HEK293T (cell line): ENCODE measurements at regions not wholly inside any gene's neighbourhood (a gene's known extent, or its start where the extent isn't known, plus 50 kb on each side); places are given as distances from the start of the nearest gene placed in this dataset.
"Not testable (repeated sequence)": the region's sequence is repeated elsewhere in the genome, so short reads cannot be mapped to it uniquely, and the experiment has no call there.

Source experiments
- CTCF ChIA-PET: fragments of 350-600 bp; formaldehyde crosslinking; extraction: SDS; loops from one replicate; lab custom pipeline; 2021; ENCODE audit warnings: antibody characterized with exemption, inconsistent platforms; lab: Yijun Ruan, JAX
- POLR2A ChIA-PET: fragments of 350-600 bp; formaldehyde crosslinking; extraction: SDS; loops from one replicate; lab custom pipeline; 2020; ENCODE audit warnings: antibody characterized with exemption, inconsistent platforms; lab: Yijun Ruan, JAX
- DNase-seq: peaks from one replicate; pipeline ENCODE4 v3.0.0; 2012; ENCODE audit warnings: mixed read lengths; ENCODE audit errors: extremely low spot score
- ARNT ChIP-seq: fragments of 450-650 bp; IDR thresholded peaks from 2 replicates; pipeline ENCODE4 v1.6.1; 2017; ENCODE audit warnings: mild to moderate bottlenecking
- CTBP1 ChIP-seq: fragments of 450-650 bp; IDR thresholded peaks from 2 replicates; pipeline ENCODE4 v1.6.1; 2016; ENCODE audit warnings: borderline replicate concordance
- ELF4 ChIP-seq: fragments of 450-650 bp; IDR thresholded peaks from 2 replicates; pipeline ENCODE4 v1.6.1; 2017; ENCODE audit warnings: antibody characterized with exemption
- FOXA1 ChIP-seq: fragments of 450-650 bp; IDR thresholded peaks from 2 replicates; pipeline ENCODE4 v1.6.1; 2016; ENCODE audit warnings: mild to moderate bottlenecking
- FOXK2 ChIP-seq: fragments of 450-650 bp; IDR thresholded peaks from 2 replicates; pipeline ENCODE4 v1.6.1; 2016; ENCODE audit warnings: mild to moderate bottlenecking
- FOXM1 ChIP-seq: fragments of 450-650 bp; IDR thresholded peaks from 2 replicates; pipeline ENCODE4 v1.6.1; 2017; ENCODE audit warnings: mild to moderate bottlenecking, borderline replicate concordance
- HDGF ChIP-seq: fragments of 450-650 bp; IDR thresholded peaks from 2 replicates; pipeline ENCODE4 v1.6.1; 2017; ENCODE audit warnings: antibody characterized with exemption, borderline replicate concordance
- L3MBTL2 ChIP-seq: fragments of 450-650 bp; conservative IDR thresholded peaks from 2 replicates; pipeline ENCODE4 v1.6.1; 2016; ENCODE audit warnings: mild to moderate bottlenecking
- LEF1 ChIP-seq: fragments of 450-650 bp; IDR thresholded peaks from 2 replicates; pipeline ENCODE4 v1.6.1; 2017; ENCODE audit warnings: mild to moderate bottlenecking, borderline replicate concordance
- NFRKB ChIP-seq: fragments of 450-650 bp; IDR thresholded peaks from 2 replicates; pipeline ENCODE4 v1.6.1; 2016; ENCODE audit warnings: mild to moderate bottlenecking, moderate library complexity
- SP1 ChIP-seq: fragments of 450-650 bp; IDR thresholded peaks from 2 replicates; pipeline ENCODE4 v1.6.1; 2017
- TARDBP ChIP-seq: fragments of 450-650 bp; IDR thresholded peaks from 2 replicates; pipeline ENCODE4 v1.6.1; 2016
- TF ChIP-seq, protein P1 (sequence below): fragments of 450-650 bp; IDR thresholded peaks from 2 replicates; pipeline ENCODE4 v1.6.1; 2016

DNA sequence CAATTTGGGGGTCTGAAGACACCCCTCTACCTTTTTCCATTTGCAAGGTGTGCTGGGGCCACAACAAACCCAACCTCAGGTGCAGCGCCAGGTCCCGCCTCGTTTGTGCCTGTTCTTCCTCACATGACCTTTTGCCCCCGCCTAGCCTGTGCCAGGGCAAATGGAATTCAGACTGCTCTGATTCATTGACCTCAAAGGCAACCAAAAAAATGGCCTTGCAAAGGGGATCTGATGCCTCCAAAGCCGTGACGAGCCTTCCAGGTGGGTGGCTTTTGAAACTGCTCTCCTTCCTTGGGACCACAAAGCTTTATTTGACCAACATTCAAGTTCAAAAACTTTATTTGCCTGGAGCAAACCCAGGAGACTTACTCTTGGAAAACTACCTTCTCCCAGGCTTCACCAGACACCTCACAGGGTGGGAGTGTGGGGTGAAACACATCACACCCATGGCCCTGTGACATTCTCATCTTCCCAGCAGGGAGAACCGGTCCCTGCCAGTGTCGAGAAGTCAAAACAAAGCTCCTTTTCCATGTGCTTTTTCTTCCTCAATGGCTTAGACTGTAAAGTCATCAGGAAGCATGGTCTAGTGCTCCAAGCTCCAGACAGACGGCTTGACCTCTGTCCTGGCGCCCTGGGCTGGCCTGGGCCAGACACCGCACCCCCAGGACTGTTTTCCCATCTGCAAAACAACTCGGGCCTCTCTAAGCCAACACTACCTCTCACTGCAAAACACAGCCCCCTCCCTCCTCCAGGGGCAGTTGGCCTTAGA is 103.9 kb upstream of the HES1 start:
- CTCF ChIA-PET: no interaction called here
- TF ChIP-seq NFRKB: no peak
- no peak for DNase-seq
- POLR2A ChIA-PET: no interaction called here

DNA sequence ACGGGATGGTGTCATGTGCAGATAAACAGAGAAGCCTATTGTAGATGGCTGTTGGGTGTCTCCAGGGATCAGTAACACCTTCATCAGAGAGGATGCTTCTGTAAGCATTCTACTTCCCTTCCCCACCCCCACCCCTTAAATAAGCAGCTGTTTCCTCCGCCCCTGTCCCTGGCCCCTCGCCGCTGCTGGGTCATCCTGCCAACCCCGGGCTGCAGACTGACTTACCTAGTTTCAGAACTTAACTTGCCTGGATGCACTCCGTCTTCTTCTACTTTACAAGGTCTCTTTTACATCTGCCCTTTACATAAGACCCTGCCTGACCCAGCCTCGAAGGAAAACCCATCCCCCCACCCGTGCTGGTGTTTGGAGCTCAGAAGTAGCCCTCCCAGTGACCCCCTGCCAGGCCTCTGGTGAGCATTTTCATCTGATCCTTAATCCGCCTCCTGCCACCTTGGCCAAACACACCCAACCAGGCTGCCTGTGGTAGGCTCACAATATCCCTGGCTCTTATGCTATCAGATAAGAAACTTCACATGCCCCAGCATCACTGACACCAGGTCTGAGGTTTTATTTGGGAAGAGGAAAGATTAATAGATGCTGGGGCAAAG is 103.0 kb upstream of the HES1 start:
- no peak for TF ChIP-seq LEF1
- TF ChIP-seq, protein P1, sequence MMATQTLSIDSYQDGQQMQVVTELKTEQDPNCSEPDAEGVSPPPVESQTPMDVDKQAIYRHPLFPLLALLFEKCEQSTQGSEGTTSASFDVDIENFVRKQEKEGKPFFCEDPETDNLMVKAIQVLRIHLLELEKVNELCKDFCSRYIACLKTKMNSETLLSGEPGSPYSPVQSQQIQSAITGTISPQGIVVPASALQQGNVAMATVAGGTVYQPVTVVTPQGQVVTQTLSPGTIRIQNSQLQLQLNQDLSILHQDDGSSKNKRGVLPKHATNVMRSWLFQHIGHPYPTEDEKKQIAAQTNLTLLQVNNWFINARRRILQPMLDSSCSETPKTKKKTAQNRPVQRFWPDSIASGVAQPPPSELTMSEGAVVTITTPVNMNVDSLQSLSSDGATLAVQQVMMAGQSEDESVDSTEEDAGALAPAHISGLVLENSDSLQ: no peak
- TF ChIP-seq SP1: no peak
- TF ChIP-seq L3MBTL2: no peak
- no peak for TF ChIP-seq FOXA1
- DNase-seq: no peak
- ChIA-PET POLR2A (no interaction called here), CTCF (no interaction called here)

DNA sequence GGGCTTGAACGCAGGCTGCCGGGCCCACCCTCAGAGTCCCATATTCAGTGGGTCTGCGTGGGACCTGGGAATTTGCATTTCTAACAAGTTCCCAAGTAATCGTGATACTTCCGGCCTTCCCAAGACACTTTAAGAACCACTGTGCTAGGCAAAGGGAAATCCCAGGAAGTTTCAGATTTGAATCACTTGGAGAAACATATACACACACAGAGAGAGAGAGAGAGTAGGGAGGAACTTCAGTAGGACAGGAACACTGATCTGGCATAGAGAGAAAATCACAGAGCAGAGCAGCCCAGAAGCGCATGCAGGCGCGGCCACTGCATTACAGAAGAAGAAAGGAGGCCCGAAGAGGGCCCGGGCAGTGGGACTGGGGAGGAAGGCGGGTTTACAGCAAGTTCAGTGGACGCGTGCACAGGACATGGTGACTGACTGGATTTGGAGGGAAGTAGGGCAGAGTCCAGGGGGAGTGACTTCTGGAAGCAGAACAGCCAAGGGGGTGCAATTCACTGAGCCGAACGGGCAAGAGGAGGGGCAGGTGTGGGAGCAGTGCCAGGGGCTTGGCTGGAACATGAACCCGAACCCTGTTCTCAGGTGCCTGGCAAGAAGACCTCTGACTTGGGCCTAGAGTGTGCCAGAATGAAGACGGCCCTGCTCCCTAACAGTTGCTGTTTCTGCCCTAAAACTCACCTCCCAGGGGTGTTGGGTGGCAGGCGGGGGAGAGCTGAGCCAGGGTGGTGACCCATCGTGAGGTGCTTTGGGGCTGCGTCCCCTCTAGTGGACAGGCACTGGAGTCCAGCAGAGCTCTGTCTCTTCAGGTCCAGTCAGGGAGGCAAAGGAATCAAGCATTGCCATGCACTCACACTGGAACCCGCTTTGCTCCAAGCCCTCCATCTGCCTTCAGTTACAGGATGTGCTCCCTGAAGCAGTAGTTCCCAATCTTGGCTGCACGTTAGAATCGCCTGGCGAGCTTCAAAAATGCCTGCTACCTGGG is 101.3 kb upstream of the HES1 start:
- TF ChIP-seq, protein P1: no peak
- TF ChIP-seq LEF1 (no peak), FOXK2 (no peak), ARNT (no peak), NFRKB (no peak)
- CTCF ChIA-PET: interaction anchor here (1.3 kb wide), 1 partner anchor 10 kb away, joined by 7 read pairs; no protein-coding TSS in a partner anchor
- POLR2A ChIA-PET: no interaction called here
- DNase-seq: no peak

DNA sequence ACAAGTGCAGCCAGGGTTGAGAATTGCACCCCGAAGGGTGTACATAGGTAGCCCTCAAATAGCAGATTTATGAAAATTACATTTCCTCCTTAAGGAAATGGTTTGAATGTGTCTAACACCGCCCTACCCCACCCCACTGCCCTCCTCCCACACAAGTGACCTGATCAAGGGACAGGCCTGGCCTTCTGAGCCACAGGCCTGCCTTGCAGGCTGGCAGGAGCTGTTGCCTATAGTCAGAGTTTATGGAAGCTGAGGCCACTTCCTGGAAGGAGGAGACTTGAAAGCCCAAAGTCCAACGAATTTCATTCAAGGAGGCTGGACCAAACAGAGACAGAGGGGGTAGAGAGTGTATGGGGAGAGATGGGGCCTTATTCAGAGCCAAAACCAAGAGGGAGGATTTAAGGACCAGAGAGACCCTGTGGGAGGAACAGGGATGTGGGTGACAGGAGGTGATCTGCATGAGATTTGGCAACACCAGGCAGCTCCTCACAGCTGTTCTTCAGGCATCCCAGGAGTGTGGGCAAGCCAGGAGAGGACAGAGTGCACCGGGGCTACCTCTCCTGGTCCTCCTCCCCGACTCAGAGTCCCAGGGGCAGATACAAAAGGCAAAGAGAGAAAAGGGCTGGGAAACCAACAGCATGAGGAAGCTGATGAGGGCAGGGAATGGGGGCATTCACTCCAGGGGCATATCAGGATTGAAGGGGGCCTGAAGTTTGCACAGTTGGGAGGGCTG is 100.4 kb upstream of the HES1 start:
- CTCF ChIA-PET: no interaction called here
- DNase-seq: no peak
- POLR2A ChIA-PET: no interaction called here
- TF ChIP-seq FOXK2: no peak

DNA sequence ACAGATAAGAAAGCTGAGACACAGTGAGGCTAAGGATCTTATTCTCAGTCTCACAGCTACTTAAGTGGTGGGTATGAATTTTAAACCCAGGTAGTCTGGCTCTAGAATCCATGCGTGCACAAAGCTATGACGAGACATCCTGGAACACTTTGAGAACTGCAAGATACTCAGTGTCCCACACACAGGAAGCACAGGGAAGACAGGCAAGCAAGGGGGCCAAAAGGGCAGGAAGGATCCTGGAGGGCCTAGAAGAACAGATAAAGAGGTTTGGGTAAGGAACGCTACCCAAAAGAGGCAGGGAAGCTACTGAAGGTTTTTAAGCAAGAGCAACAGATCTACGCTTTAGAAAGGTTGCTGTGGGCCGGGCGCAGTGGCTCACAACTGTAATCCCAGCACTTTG is 99.1 kb upstream of the HES1 start:
- TF ChIP-seq CTBP1 (no peak), ELF4 (no peak)
- CTCF ChIA-PET: no interaction called here
- no peak for DNase-seq
- POLR2A ChIA-PET: no interaction called here

DNA sequence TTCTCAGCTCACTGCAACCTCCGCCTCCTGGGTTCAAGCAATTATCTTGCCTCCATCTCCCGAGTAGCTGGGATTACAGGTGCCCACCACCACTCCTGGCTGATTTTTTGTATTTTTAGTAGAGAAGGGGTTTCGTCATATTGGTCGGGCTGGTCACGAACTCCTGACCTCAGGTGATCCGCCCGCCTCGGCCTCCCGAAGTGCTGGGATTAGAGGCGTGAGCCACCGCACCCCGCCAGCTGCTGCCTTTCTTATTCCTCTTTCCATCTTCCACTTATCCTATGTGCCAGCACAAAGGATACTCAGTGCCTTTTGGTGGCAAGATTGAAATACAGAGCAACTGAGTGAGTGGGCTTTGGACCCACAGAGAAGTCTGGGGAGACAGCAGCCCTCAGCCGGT is 97.6 kb upstream of the HES1 start:
- DNase-seq, CTCF ChIA-PET, POLR2A ChIA-PET: not testable (repeated sequence)

DNA sequence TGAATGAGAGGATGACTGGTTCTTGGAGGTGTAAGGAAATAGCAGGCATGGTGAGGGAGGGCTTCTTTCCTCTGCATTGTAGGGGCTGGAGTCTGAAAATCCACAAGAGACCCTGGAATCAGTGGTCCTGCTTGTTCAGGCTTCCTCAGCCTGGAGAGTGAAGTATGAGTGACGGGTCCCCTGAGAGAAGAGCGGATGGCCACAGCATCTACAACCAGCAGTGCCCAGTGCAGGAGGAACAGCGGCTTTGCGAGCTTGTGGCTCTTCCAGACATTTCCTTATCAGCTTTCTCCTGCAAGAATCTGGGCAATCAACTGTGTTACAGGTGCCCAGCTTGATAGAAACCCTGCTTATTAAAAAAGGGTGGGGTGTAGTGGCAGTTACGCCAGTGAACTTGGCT is 97.0 kb upstream of the HES1 start:
- TF ChIP-seq NFRKB (no peak), L3MBTL2 (no peak), FOXK2 (no peak), HDGF (no peak), ELF4 (no peak), FOXA1 (no peak), FOXM1 (no peak), TARDBP (no peak)
- TF ChIP-seq, protein P1: no peak
- no peak for DNase-seq
- ChIA-PET POLR2A (no interaction called here), CTCF (no interaction called here)
